IPS-18a (cell line): ENCODE measurements at regions not wholly inside any gene's neighbourhood (a gene's known extent, or its start where the extent isn't known, plus 50 kb on each side); places are given as distances from the start of the nearest gene placed in this dataset.

Experiments used
- H3K27ac ChIP-seq: one replicate; pipeline ENCODE4 v1.5.1; 2013; ENCODE audit warnings: low read length
- H3K27me3 ChIP-seq: one replicate; pipeline ENCODE4 v1.6.1; 2013; ENCODE audit warnings: mild to moderate bottlenecking, low read length; ENCODE audit not compliant: control insufficient read depth, insufficient read depth
- H3K36me3 ChIP-seq: one replicate; pipeline ENCODE4 v1.6.1; 2013; ENCODE audit warnings: low read depth, low read length; ENCODE audit not compliant: control insufficient read depth
- H3K4me1 ChIP-seq: one replicate; pipeline ENCODE4 v1.6.1; 2013; ENCODE audit warnings: low read depth, low read length; ENCODE audit not compliant: control insufficient read depth
- H3K4me3 ChIP-seq: one replicate; pipeline ENCODE4 v1.5.1; 2013; ENCODE audit warnings: low read length
- H3K9ac ChIP-seq: one replicate; pipeline ENCODE4 v1.6.1; 2013; ENCODE audit warnings: mild to moderate bottlenecking, low read length, moderate library complexity
- H3K9me3 ChIP-seq: one replicate; pipeline ENCODE4 v1.6.1; 2013; ENCODE audit warnings: low read depth, low read length; ENCODE audit not compliant: control insufficient read depth

- H3K4me1 ChIP-seq = no peaks in the 10 kb centered on the region
- no peak overlapping the region for H3K9ac ChIP-seq
- no peak overlapping the region for H3K27ac ChIP-seq
These were observed 874.1 kb downstream of the GRM8 start for GRCh38 chr7:126378642-126379041.

GRCh38 chr7:126370038-126370668 lies 882.6 kb downstream of the GRM8 start:
- Histone ChIP-seq H3K27me3 (no peaks in the 10 kb centered on the region), H3K27ac (no peak overlapping the region), H3K4me1 (no peaks in the 10 kb centered on the region), H3K9me3 (no peaks in the 10 kb centered on the region), H3K9ac (no peak overlapping the region), H3K36me3 (no peaks in the 10 kb centered on the region), H3K4me3 (no peak overlapping the region)

More at GRCh38 chr7:126378642-126379041, 874.1 kb downstream of the GRM8 start:
- no peaks in the 10 kb centered on the region for H3K27me3 ChIP-seq
- H3K4me3 ChIP-seq = no peak overlapping the region
- no peaks in the 10 kb centered on the region for H3K36me3 ChIP-seq
- no peaks in the 10 kb centered on the region for H3K9me3 ChIP-seq

GRCh38 chr7:126362746-126363145 lies 890.0 kb downstream of the GRM8 start:
- Histone ChIP-seq H3K36me3 (no peaks in the 10 kb centered on the region), H3K4me1 (no peaks in the 10 kb centered on the region), H3K9me3 (no peaks in the 10 kb centered on the region), H3K9ac (no peak overlapping the region), H3K27me3 (no peaks in the 10 kb centered on the region), H3K27ac (no peak overlapping the region), H3K4me3 (no peak overlapping the region)

GRCh38 chr7:126361183-126361582 lies 891.6 kb downstream of the GRM8 start:
- no peaks in the 10 kb centered on the region for H3K9me3 ChIP-seq
- no peaks in the 10 kb centered on the region for H3K27me3 ChIP-seq
- H3K36me3 ChIP-seq = no peaks in the 10 kb centered on the region
- H3K4me3 ChIP-seq = no peak overlapping the region
- no peaks in the 10 kb centered on the region for H3K4me1 ChIP-seq
- no peak overlapping the region for H3K9ac ChIP-seq
- no peak overlapping the region for H3K27ac ChIP-seq

GRCh38 chr7:126339813-126340212 lies 912.9 kb downstream of the GRM8 start:
- no peaks in the 10 kb centered on the region for H3K4me1 ChIP-seq

GRCh38 chr7:126305671-126306070 lies 947.1 kb downstream of the GRM8 start:
- H3K27ac ChIP-seq = no peak overlapping the region
- no peak overlapping the region for H3K9ac ChIP-seq
- H3K9me3 ChIP-seq = no peaks in the 10 kb centered on the region
- H3K4me3 ChIP-seq = no peak overlapping the region
- no peaks in the 10 kb centered on the region for H3K36me3 ChIP-seq
- H3K4me1 ChIP-seq = no peaks in the 10 kb centered on the region
- H3K27me3 ChIP-seq = no peaks in the 10 kb centered on the region

More at GRCh38 chr7:126339813-126340212, 912.9 kb downstream of the GRM8 start:
- H3K36me3 ChIP-seq = no peaks in the 10 kb centered on the region
- H3K4me3 ChIP-seq = no peak overlapping the region
- H3K9ac ChIP-seq = no peak overlapping the region
- no peaks in the 10 kb centered on the region for H3K27me3 ChIP-seq
- no peaks in the 10 kb centered on the region for H3K9me3 ChIP-seq
- H3K27ac ChIP-seq = no peak overlapping the region

DNA sequence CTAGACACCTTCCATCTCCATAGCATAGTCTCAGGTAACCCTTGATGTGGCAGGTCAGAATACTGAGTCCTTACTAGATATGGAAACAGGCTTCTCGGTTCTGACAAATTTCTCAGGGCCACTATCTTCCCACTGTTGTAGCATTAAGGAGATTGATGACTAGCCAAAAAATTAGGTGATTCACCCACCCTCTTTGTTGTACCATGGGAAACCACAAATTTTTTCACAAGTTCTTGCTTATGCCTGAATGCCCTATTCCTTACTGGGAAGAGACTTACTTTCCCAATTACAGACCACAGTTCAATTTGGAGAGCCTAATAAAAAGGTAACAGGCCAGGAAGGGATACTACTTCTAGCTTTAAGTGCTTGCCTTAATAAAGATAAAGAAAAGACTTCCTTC lies 948.8 kb downstream of the GRM8 start:
- Histone ChIP-seq H3K27ac (no peak overlapping the region), H3K27me3 (no peaks in the 10 kb centered on the region), H3K9ac (no peak overlapping the region), H3K4me3 (no peak overlapping the region), H3K9me3 (no peaks in the 10 kb centered on the region), H3K36me3 (no peaks in the 10 kb centered on the region), H3K4me1 (no peaks in the 10 kb centered on the region)

DNA sequence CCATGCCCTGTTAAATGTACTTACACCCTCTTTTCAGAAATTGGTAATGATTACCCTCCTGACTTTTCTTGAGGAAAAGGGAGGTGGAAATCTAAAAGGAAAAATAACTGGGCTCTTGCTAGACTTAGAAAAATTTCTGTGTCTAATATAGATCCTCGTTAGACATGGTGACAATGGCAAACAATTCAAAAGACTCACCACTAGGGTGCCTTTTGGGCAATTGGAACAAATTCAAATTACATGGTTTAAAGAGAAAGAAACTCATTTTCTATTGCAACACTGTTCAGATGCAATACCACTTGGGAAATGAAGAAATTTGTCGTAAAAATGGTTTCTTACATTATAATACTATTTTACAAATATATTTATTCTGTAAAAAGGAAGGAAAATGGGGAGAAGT lies 950.1 kb downstream of the GRM8 start:
- Histone ChIP-seq H3K27ac (no peak overlapping the region), H3K36me3 (no peaks in the 10 kb centered on the region), H3K9me3 (no peaks in the 10 kb centered on the region), H3K9ac (no peak overlapping the region), H3K4me3 (no peak overlapping the region), H3K4me1 (no peaks in the 10 kb centered on the region), H3K27me3 (no peaks in the 10 kb centered on the region)

DNA sequence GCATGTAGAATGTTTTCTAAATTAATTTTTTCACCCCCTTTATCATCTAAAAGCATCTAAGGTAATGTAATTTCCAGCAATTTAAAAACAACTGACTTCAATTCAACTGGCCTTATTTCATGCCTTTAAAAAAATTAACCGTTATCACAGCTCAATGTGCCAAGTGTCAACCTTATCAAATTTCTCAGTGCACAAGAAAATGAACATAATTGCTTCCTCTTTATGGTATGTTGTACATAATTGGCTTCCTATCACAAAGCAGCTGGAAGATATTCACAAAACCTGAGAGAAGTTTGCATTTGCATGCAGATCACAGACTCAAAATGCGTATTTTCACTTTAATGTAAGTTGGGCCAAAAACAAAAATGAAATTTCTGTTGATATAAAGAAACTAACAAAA lies 966.4 kb downstream of the GRM8 start:
- H3K9me3 ChIP-seq = no peaks in the 10 kb centered on the region
- no peak overlapping the region for H3K9ac ChIP-seq
- H3K4me1 ChIP-seq = no peaks in the 10 kb centered on the region
- no peak overlapping the region for H3K4me3 ChIP-seq
- no peaks in the 10 kb centered on the region for H3K36me3 ChIP-seq
- no peaks in the 10 kb centered on the region for H3K27me3 ChIP-seq
- no peak overlapping the region for H3K27ac ChIP-seq

DNA sequence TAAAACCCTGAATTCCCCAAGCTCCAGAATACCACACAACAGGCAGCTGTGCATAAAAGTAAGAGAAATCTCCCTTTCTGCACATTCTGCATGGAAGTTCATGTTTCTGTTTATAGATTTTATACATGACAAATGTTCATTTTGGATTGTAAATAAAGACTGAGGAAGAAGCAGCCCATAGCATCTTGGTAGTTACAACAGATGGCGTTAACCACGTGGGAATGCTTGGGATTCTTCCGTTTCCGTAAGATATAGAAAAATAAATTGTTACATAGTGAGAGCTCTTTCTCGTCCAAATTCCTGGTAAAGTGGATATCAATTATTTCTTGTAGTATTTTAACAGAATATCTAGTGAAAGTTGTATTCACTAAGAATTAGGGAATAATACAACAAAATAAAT lies 1016.5 kb downstream of the GRM8 start:
- H3K4me3 ChIP-seq = no peak overlapping the region

DNA sequence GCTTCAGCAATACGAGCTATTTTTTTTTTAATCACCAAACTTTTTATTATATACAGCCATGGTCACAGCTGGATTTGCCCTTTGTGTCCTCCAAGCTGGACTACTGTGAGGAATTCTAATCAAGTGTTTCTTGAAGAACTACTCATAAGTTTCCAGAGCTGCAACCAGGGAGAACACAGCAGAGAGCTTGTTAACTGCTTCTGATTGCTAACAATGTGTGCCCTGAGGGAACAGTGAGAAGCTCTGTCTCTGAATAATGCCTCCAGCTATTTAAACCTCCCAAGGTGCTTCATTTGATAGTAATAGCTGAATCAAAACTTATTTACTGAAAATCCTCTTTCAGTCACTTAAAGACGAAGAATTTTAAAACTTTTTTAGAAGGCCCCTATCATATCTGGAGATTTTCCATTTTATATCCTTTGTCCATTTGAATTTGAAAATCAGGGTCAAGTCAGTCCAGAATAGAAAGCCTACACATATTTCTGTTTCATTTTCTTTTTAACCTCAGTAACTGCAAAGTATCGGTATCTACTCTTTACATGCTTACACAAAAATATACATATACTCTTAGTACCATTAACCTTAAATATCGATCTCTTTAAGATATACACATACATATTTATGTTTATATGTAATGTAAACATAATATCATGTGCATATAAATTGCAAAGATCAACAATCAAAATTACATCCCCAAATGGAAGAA lies 1024.2 kb downstream of the GRM8 start:
- Histone ChIP-seq H3K27me3 (no peaks in the 10 kb centered on the region), H3K9me3 (no peaks in the 10 kb centered on the region), H3K4me3 (no peak overlapping the region)

More for the DNA sequence above, 1016.5 kb downstream of the GRM8 start:
- no peaks in the 10 kb centered on the region for H3K4me1 ChIP-seq
- no peaks in the 10 kb centered on the region for H3K9me3 ChIP-seq
- H3K27me3 ChIP-seq = no peaks in the 10 kb centered on the region
- no peak overlapping the region for H3K9ac ChIP-seq
- H3K36me3 ChIP-seq = no peaks in the 10 kb centered on the region
- no peak overlapping the region for H3K27ac ChIP-seq

DNA sequence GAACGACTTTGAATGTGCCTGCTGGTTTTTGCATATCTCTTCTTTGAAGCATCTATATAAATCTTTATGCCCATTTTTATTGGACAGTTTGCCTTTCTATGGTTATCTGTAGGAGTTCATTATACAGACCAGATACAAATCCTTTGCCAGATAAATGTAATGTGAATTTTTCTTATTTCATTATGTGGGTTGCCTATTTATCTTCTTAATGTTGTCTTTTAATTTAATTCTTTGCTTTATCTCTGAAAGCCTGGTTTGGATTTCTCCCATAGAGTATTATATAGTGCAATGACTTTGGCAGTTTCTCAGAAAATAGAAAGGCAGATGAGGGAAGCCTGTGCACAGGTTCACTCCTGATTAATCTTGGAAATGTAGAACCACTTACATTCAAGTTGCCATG lies 1025.1 kb downstream of the GRM8 start:
- Histone ChIP-seq H3K27ac (no peak overlapping the region), H3K9me3 (no peaks in the 10 kb centered on the region), H3K4me3 (no peak overlapping the region), H3K27me3 (no peaks in the 10 kb centered on the region), H3K36me3 (no peaks in the 10 kb centered on the region), H3K9ac (no peak overlapping the region), H3K4me1 (no peaks in the 10 kb centered on the region)

More for the DNA sequence above, 1024.2 kb downstream of the GRM8 start:
- no peak overlapping the region for H3K27ac ChIP-seq
- H3K36me3 ChIP-seq = no peaks in the 10 kb centered on the region
- H3K9ac ChIP-seq = no peak overlapping the region
- H3K4me1 ChIP-seq = no peaks in the 10 kb centered on the region
